WERI-Rb-1 (cell line): ENCODE measurements at regions not wholly inside any gene's neighbourhood (a gene's known extent, or its start where the extent isn't known, plus 50 kb on each side); places are given as distances from the start of the nearest gene placed in this dataset.

Experiments
- DNase-seq: peaks from one replicate; pipeline ENCODE4 v3.0.0-alpha.2; 2020
- H3K27ac ChIP-seq: fragments of 250-450 bp; sonication (Bioruptor Pico); 2 replicates; pipeline ENCODE4 v1.5.1; 2020; ENCODE audit warnings: mild to moderate bottlenecking, moderate library complexity
- H3K27me3 ChIP-seq: fragments of 250-450 bp; sonication (Bioruptor Pico); 2 replicates; pipeline ENCODE4 v1.5.1; 2021; ENCODE audit warnings: mild to moderate bottlenecking, low read depth, moderate library complexity; ENCODE audit not compliant: insufficient read depth, severe bottlenecking
- H3K36me3 ChIP-seq: fragments of 250-450 bp; sonication (Bioruptor Pico); 2 replicates; pipeline ENCODE4 v1.5.1; 2020; ENCODE audit warnings: mild to moderate bottlenecking, moderate library complexity
- H3K4me3 ChIP-seq: 2 replicates; pipeline ENCODE4 v1.5.1; 2011; ENCODE audit warnings: low read depth, mild to moderate bottlenecking, control low read depth, low read length
- H3K9me3 ChIP-seq: fragments of 250-450 bp; sonication (Bioruptor Pico); 2 replicates; pipeline ENCODE4 v1.5.1; 2021; ENCODE audit warnings: mild to moderate bottlenecking, moderate library complexity; ENCODE audit not compliant: severe bottlenecking
- TF ChIP-seq, protein P1 (sequence below): IDR thresholded peaks from 2 replicates; pipeline ENCODE4 v1.5.1; 2011; ENCODE audit warnings: low read depth, mild to moderate bottlenecking, control low read depth, inconsistent platforms, low read length

- TF ChIP-seq, protein P1, sequence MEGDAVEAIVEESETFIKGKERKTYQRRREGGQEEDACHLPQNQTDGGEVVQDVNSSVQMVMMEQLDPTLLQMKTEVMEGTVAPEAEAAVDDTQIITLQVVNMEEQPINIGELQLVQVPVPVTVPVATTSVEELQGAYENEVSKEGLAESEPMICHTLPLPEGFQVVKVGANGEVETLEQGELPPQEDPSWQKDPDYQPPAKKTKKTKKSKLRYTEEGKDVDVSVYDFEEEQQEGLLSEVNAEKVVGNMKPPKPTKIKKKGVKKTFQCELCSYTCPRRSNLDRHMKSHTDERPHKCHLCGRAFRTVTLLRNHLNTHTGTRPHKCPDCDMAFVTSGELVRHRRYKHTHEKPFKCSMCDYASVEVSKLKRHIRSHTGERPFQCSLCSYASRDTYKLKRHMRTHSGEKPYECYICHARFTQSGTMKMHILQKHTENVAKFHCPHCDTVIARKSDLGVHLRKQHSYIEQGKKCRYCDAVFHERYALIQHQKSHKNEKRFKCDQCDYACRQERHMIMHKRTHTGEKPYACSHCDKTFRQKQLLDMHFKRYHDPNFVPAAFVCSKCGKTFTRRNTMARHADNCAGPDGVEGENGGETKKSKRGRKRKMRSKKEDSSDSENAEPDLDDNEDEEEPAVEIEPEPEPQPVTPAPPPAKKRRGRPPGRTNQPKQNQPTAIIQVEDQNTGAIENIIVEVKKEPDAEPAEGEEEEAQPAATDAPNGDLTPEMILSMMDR = no peak
- H3K9me3 ChIP-seq = no peaks in the 10 kb centered on the region
- no peaks in the 10 kb centered on the region for H3K36me3 ChIP-seq
- H3K27me3 ChIP-seq = no peaks in the 10 kb centered on the region
- DNase-seq = no peak
- no peak overlapping the region for H3K4me3 ChIP-seq
- H3K27ac ChIP-seq = no peak overlapping the region
Observed at GRCh38 chr3:81951636-81952035, 190.2 kb upstream of the GBE1 start.

DNA sequence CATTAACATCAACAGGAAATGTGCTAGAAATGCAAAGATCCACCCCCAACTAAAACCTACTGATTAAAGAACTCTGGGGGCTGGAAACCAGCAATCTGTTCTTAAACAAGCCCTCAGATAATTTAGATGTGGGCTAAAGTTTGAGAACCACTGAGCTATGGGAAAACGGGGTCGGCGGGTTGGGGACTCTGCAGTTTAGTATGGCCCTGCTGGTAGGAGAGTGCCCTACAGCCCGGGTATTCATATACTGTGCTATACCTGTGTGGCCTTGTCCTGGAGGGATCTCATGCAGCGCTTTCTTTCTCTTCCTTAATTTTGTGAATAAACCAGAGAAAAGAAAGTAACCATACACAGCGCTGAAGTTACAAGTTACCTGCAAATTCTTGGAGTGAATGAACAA, 189.7 kb upstream of the GBE1 start:
- TF ChIP-seq, protein P1 = no peak
- Histone ChIP-seq H3K36me3 (no peaks in the 10 kb centered on the region), H3K27ac (no peak overlapping the region), H3K4me3 (no peak overlapping the region), H3K27me3 (no peaks in the 10 kb centered on the region), H3K9me3 (no peaks in the 10 kb centered on the region)
- no peak for DNase-seq

- no peak for DNase-seq
- no peaks in the 10 kb centered on the region for H3K9me3 ChIP-seq
Observed at GRCh38 chr3:81947359-81947758, 185.9 kb upstream of the GBE1 start.

GRCh38 chr3:81938681-81939080, 177.2 kb upstream of the GBE1 start:
- Histone ChIP-seq H3K36me3 (no peaks in the 10 kb centered on the region), H3K4me3 (no peak overlapping the region), H3K27ac (no peak overlapping the region), H3K9me3 (no peaks in the 10 kb centered on the region), H3K27me3 (no peaks in the 10 kb centered on the region)
- TF ChIP-seq, protein P1 = no peak
- DNase-seq = no peak

More at GRCh38 chr3:81947359-81947758, 185.9 kb upstream of the GBE1 start:
- Histone ChIP-seq H3K27me3 (no peaks in the 10 kb centered on the region), H3K36me3 (no peaks in the 10 kb centered on the region), H3K4me3 (no peak overlapping the region), H3K27ac (no peak overlapping the region)
- TF ChIP-seq, protein P1 = no peak

GRCh38 chr3:81936817-81937216, 175.4 kb upstream of the GBE1 start:
- no peaks in the 10 kb centered on the region for H3K36me3 ChIP-seq
- H3K27ac ChIP-seq = no peak overlapping the region
- TF ChIP-seq, protein P1 = no peak
- no peaks in the 10 kb centered on the region for H3K9me3 ChIP-seq
- no peak for DNase-seq
- H3K4me3 ChIP-seq = no peak overlapping the region
- no peaks in the 10 kb centered on the region for H3K27me3 ChIP-seq

- TF ChIP-seq, protein P1 = no peak
- H3K36me3 ChIP-seq = no peaks in the 10 kb centered on the region
- DNase-seq = no peak
- H3K9me3 ChIP-seq = no peaks in the 10 kb centered on the region
- no peak overlapping the region for H3K4me3 ChIP-seq
- no peak overlapping the region for H3K27ac ChIP-seq
- no peaks in the 10 kb centered on the region for H3K27me3 ChIP-seq
Observed at GRCh38 chr3:81932681-81933080, 171.2 kb upstream of the GBE1 start.
